A673 (cell line): ENCODE measurements at regions not wholly inside any gene's neighbourhood (a gene's known extent, or its start where the extent isn't known, plus 50 kb on each side); places are given as distances from the start of the nearest gene placed in this dataset.

Source experiments
- EZH2 ChIP-seq: fragments of 200-600 bp; sonication (generic); IDR thresholded peaks from 2 replicates; pipeline ENCODE4 v1.6.1; 2017; ENCODE audit warnings: borderline replicate concordance, low read depth, mild to moderate bottlenecking, mixed read lengths, antibody characterized with exemption, low read length; ENCODE audit not compliant: poor library complexity, severe bottlenecking
- TF ChIP-seq, protein P1 (sequence below): fragments of 300-800, 200-600 bp; sonication (generic); conservative IDR thresholded peaks from 2 replicates; pipeline ENCODE4 v1.5.1; 2017; ENCODE audit warnings: low read depth, mild to moderate bottlenecking, antibody characterized with exemption, low read length, moderate library complexity, mixed read lengths

DNA sequence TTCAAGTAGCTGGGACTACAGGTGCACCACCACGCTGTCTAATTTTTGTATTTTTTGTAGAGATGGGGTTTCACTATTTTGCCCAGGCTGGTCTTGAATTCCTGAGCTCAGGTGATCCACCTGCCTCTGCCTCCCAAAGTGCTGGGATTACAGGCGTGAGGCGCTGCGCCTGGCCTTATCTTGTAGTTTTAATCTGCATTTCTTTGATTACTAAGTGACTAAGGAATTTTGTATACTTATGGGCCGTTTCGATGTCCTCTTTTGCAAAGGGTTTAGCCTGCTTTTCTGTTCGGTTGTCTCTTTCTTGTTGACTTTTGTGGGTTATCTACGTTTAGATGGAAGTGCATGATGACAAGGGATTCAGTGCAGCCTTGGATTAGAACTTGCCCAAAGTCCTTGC, 500.6 kb downstream of the QKI start:
- TF ChIP-seq, protein P1, sequence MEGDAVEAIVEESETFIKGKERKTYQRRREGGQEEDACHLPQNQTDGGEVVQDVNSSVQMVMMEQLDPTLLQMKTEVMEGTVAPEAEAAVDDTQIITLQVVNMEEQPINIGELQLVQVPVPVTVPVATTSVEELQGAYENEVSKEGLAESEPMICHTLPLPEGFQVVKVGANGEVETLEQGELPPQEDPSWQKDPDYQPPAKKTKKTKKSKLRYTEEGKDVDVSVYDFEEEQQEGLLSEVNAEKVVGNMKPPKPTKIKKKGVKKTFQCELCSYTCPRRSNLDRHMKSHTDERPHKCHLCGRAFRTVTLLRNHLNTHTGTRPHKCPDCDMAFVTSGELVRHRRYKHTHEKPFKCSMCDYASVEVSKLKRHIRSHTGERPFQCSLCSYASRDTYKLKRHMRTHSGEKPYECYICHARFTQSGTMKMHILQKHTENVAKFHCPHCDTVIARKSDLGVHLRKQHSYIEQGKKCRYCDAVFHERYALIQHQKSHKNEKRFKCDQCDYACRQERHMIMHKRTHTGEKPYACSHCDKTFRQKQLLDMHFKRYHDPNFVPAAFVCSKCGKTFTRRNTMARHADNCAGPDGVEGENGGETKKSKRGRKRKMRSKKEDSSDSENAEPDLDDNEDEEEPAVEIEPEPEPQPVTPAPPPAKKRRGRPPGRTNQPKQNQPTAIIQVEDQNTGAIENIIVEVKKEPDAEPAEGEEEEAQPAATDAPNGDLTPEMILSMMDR = no peak
- TF ChIP-seq EZH2 = no peak
